MM.1S (cell line): ENCODE measurements at regions not wholly inside any gene's neighbourhood (a gene's known extent, or its start where the extent isn't known, plus 50 kb on each side); places are given as distances from the start of the nearest gene placed in this dataset.

Experiments
- CTCF ChIP-seq: fragments of 300-600 bp; sonication (generic); IDR thresholded peaks from 2 replicates; pipeline ENCODE4 v1.5.1; 2016; ENCODE audit warnings: antibody characterized with exemption, low read length, mixed read lengths
- EZH2 ChIP-seq: fragments of 300-600 bp; sonication (generic); optimal IDR thresholded peaks from 2 replicates; pipeline ENCODE3; 2017; ENCODE audit warnings: low read depth, mild to moderate bottlenecking, antibody characterized with exemption, low read length, mixed read lengths
- EZH2phosphoT487 ChIP-seq: fragments of 300-600 bp; sonication (generic); IDR thresholded peaks from 2 replicates; pipeline ENCODE4 v1.6.1; 2018; ENCODE audit warnings: antibody characterized with exemption, low read length

- TF ChIP-seq CTCF (no peak), EZH2 (no peak), EZH2phosphoT487 (no peak)
Observed at GRCh38 chr11:25214535-25215176, 717.8 kb downstream of the LUZP2 start.
